ENCODE measurements at regions not wholly inside any gene's neighbourhood (a gene's known extent, or its start where the extent isn't known, plus 50 kb on each side); places are given as distances from the start of the nearest gene placed in this dataset.

DNA sequence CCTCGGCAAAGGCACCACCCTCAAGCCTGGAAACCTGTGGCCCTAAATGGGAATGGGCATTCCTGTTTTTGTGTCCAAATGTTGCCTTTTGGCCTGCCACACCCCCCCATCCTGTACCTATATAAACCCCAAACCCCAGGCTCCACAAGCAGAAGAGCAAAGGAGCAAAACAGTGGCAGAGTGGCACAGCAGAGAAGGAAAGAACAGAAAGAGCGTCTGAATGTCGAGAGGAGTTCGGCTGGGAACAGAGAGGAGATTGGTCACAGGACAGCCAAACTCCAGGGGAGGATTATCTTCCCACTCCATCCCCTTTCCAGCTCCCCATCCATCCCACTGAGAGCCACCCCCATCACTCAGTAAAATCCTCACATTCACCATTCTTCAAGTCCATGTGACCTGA, 58.0 kb upstream of the PREP start:
- WGBS, 2 donors: 90 to 93% methylated on average over 4 of the region's 4 CpGs
- Histone ChIP-seq H3K4me3 (ENCODE audit: low read length in 2 of 2) (no peak overlapping the region), H3K27me3 (ENCODE audit: control insufficient read depth in 1 of 2, insufficient read depth in 2 of 2, low read length in 1 of 2) (no peaks in the 10 kb centered on the region), H3K36me3 (ENCODE audit: control insufficient read depth in 1 of 2, insufficient read depth in 2 of 2, low read length in 1 of 2) (no peaks in the 10 kb centered on the region), H3K9me3 (ENCODE audit: control insufficient read depth, low read length) (peaks cover 10% of the 10 kb centered on the region), H3K4me1 (ENCODE audit: control insufficient read depth in 1 of 2, insufficient read depth in 2 of 2, low read length in 2 of 2) (no peaks in the 10 kb centered on the region), H3K27ac (ENCODE audit: low read depth in 1 of 2, low read length in 2 of 2) (no peak overlapping the region)
- intact Hi-C loops (cut with DNase I): no loop called here
- ATAC-seq (ENCODE audit: low FRiP score) (no peak), DNase-seq (no peak)

DNA sequence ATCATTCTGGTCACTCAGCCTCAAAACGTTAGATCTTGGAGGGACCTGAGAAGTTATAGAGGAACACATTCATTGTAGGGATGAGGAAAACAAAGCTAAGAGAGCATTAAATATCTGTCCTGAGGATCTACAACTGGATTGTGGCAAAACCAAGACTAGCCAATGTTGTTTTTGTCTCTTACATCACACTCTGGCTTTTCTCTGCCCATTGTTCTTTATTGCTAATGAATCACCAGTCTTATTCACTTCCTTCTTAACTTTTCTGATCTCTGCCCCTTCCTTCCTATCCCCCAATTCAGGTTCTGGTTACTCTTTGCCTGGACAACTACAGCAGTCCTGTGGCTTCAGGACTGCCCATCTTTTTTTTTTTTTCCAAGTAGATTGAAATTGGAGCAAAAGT, 57.0 kb upstream of the PREP start:
- Histone ChIP-seq H3K27me3 (ENCODE audit: control insufficient read depth in 1 of 2, insufficient read depth in 2 of 2, low read length in 1 of 2) (no peaks in the 10 kb centered on the region), H3K36me3 (ENCODE audit: control insufficient read depth in 1 of 2, insufficient read depth in 2 of 2, low read length in 1 of 2) (no peaks in the 10 kb centered on the region), H3K4me3 (ENCODE audit: low read length in 2 of 2) (no peak overlapping the region), H3K4me1 (ENCODE audit: control insufficient read depth in 1 of 2, insufficient read depth in 2 of 2, low read length in 2 of 2) (no peaks in the 10 kb centered on the region), H3K9me3 (ENCODE audit: control insufficient read depth, low read length) (peaks cover 8% of the 10 kb centered on the region), H3K27ac (ENCODE audit: low read depth in 1 of 2, low read length in 2 of 2) (no peak overlapping the region)
- WGBS, 2 donors: 79 to 88% methylated on average over 1 of the region's 1 CpG
- intact Hi-C loops (cut with DNase I): no loop called here
- DNase-seq: no peak
- ATAC-seq (ENCODE audit: low FRiP score): no peak

DNA sequence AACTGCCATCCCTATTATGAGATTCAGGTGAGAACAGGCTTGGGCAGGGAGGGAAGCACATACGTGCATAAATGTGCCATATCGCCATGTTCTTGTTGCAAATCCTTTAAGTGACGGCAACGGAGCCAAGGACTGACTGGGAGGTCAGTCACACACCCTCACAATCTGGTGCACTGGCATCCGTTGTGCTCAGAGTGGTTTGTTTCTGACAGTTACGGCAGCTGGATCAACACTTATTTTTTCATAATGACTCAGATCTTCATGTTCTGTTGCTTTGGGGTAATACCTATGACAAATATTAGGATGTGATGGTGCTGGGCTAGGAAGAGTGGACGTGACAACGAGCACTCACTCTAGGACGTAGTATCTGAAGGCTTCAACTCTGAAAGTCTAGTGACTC, 56.2 kb upstream of the PREP start:
- Histone ChIP-seq H3K27ac (ENCODE audit: low read depth in 1 of 2, low read length in 2 of 2) (no peak overlapping the region), H3K27me3 (ENCODE audit: control insufficient read depth in 1 of 2, insufficient read depth in 2 of 2, low read length in 1 of 2) (no peaks in the 10 kb centered on the region), H3K4me3 (ENCODE audit: low read length in 2 of 2) (no peak overlapping the region), H3K36me3 (ENCODE audit: control insufficient read depth in 1 of 2, insufficient read depth in 2 of 2, low read length in 1 of 2) (no peaks in the 10 kb centered on the region), H3K9me3 (ENCODE audit: control insufficient read depth, low read length) (peaks cover 8% of the 10 kb centered on the region), H3K4me1 (ENCODE audit: control insufficient read depth in 1 of 2, insufficient read depth in 2 of 2, low read length in 2 of 2) (no peaks in the 10 kb centered on the region)
- intact Hi-C loops (cut with DNase I): no loop called here
- ATAC-seq (ENCODE audit: low FRiP score): no peak
- no peak for DNase-seq
- 86 to 87% methylated on average over 9 of the region's 9 CpGs for WGBS, 2 donors

DNA sequence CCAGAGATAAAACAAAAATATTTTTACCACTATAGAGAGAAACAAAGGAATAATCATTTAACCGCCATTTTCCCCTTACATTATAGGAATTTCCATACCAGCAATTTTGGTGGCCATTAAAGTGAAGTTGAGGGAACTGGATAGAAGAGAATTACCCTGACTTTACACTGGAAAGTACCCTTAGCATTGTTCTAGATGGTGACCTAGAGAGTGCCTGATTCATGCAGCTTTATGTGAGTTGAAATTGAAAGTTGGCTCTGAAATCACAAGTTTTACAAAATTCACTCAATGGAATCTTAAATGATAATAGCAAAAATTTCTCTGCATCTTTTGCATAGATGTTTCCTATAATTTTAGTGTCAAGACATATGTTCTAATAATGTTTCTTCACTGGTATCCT, 55.7 kb upstream of the PREP start:
- WGBS, 2 donors: 88 to 98% methylated on average over 1 of the region's 1 CpG
- no peak overlapping the region for H3K4me3 ChIP-seq (ENCODE audit: low read length in 2 of 2)
- intact Hi-C loops (cut with DNase I): no loop called here
- no peaks in the 10 kb centered on the region for H3K36me3 ChIP-seq (ENCODE audit: control insufficient read depth in 1 of 2, insufficient read depth in 2 of 2, low read length in 1 of 2)
- peaks cover 8% of the 10 kb centered on the region for H3K9me3 ChIP-seq (ENCODE audit: control insufficient read depth, low read length)
- ATAC-seq (ENCODE audit: low FRiP score) (no peak), DNase-seq (no peak)
- no peak overlapping the region for H3K27ac ChIP-seq (ENCODE audit: low read depth in 1 of 2, low read length in 2 of 2)
- no peaks in the 10 kb centered on the region for H3K4me1 ChIP-seq (ENCODE audit: control insufficient read depth in 1 of 2, insufficient read depth in 2 of 2, low read length in 2 of 2)
- H3K27me3 ChIP-seq (ENCODE audit: control insufficient read depth in 1 of 2, insufficient read depth in 2 of 2, low read length in 1 of 2): no peaks in the 10 kb centered on the region

GRCh38 chr6:105458084-105458483, 55.2 kb upstream of the PREP start:
- ATAC-seq (ENCODE audit: low FRiP score): no peak
- intact Hi-C loops (cut with DNase I): no loop called here
- H3K4me3 ChIP-seq (ENCODE audit: low read length in 2 of 2): no peak overlapping the region

GRCh38 chr6:105453968-105454367, 51.1 kb upstream of the PREP start:
- no peak for DNase-seq
- Histone ChIP-seq H3K4me3 (ENCODE audit: low read length in 2 of 2) (no peak overlapping the region), H3K36me3 (ENCODE audit: control insufficient read depth in 1 of 2, insufficient read depth in 2 of 2, low read length in 1 of 2) (no peaks in the 10 kb centered on the region), H3K27me3 (ENCODE audit: control insufficient read depth in 1 of 2, insufficient read depth in 2 of 2, low read length in 1 of 2) (no peaks in the 10 kb centered on the region), H3K27ac (ENCODE audit: low read depth in 1 of 2, low read length in 2 of 2) (no peak overlapping the region), H3K9me3 (ENCODE audit: control insufficient read depth, low read length) (peaks cover 3% of the 10 kb centered on the region), H3K4me1 (ENCODE audit: control insufficient read depth in 1 of 2, insufficient read depth in 2 of 2, low read length in 2 of 2) (peaks cover 0 to 1% of the 10 kb centered on the region in 2 donors)
- intact Hi-C loops (cut with DNase I): no loop called here
- no peak for ATAC-seq (ENCODE audit: low FRiP score)
- WGBS, 2 donors: 36 to 43% methylated on average over 1 of the region's 1 CpG

More at GRCh38 chr6:105458084-105458483, 55.2 kb upstream of the PREP start:
- Histone ChIP-seq H3K9me3 (ENCODE audit: control insufficient read depth, low read length) (peaks cover 8% of the 10 kb centered on the region), H3K27me3 (ENCODE audit: control insufficient read depth in 1 of 2, insufficient read depth in 2 of 2, low read length in 1 of 2) (no peaks in the 10 kb centered on the region), H3K4me1 (ENCODE audit: control insufficient read depth in 1 of 2, insufficient read depth in 2 of 2, low read length in 2 of 2) (no peaks in the 10 kb centered on the region), H3K27ac (ENCODE audit: low read depth in 1 of 2, low read length in 2 of 2) (no peak overlapping the region), H3K36me3 (ENCODE audit: control insufficient read depth in 1 of 2, insufficient read depth in 2 of 2, low read length in 1 of 2) (no peaks in the 10 kb centered on the region)
- DNase-seq: no peak

- no peaks in the 10 kb centered on the region for H3K36me3 ChIP-seq (ENCODE audit: control insufficient read depth in 1 of 2, insufficient read depth in 2 of 2, low read length in 1 of 2)
- intact Hi-C loops (cut with DNase I): no loop called here
These were observed 50.3 kb upstream of the PREP start for GRCh38 chr6:105452924-105453756.

More at GRCh38 chr6:105452924-105453756, 50.3 kb upstream of the PREP start:
- Histone ChIP-seq H3K4me1 (ENCODE audit: control insufficient read depth in 1 of 2, insufficient read depth in 2 of 2, low read length in 2 of 2) (peaks cover 0 to 1% of the 10 kb centered on the region in 2 donors), H3K27ac (ENCODE audit: low read depth in 1 of 2, low read length in 2 of 2) (no peak overlapping the region), H3K9me3 (ENCODE audit: control insufficient read depth, low read length) (peaks cover 2% of the 10 kb centered on the region), H3K4me3 (ENCODE audit: low read length in 2 of 2) (no peak overlapping the region), H3K27me3 (ENCODE audit: control insufficient read depth in 1 of 2, insufficient read depth in 2 of 2, low read length in 1 of 2) (no peaks in the 10 kb centered on the region)
- WGBS, 2 donors: 61 to 71% methylated on average over 8 of the region's 8 CpGs
- ATAC-seq (ENCODE audit: low FRiP score) (no peak), DNase-seq (peak in 1 of 2 donors; percentile 61)

All from aorta (tissue), 5 donors.